ENCODE measurements at regions not wholly inside any gene's neighbourhood (a gene's known extent, or its start where the extent isn't known, plus 50 kb on each side); places are given as distances from the start of the nearest gene placed in this dataset.

DNA sequence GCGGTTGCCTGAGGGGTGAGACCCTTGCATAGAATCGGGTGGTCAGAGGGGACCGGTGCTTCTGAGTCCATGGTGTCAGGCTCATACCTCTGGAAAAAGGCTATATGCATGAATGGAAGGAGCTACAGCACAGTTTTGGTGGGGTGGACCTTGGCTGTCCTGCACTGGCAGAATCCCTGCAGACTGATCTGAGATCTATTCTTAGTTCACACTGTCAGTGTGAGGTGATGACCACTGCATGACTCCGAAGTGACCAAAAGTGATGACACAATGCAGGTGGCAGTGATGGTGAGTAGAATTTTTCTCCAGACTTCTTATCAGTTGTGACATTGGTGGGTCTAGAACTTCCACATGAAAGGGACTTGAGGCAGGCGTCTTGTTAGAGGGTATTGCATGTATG is 105.2 kb upstream of the SLC28A3 start:
- Histone ChIP-seq H2BK15ac (ENCODE audit: low read depth, poor library complexity, severe bottlenecking) (no peak overlapping the region), H3K4me2 (ENCODE audit: low read length, poor library complexity, severe bottlenecking) (no peak overlapping the region), H4K91ac (ENCODE audit: low read length) (no peak overlapping the region), H3K9me3 (ENCODE audit: control insufficient read depth, low read length) (no peaks in the 10 kb centered on the region), H2AK5ac (ENCODE audit: low read length, severe bottlenecking) (no peak overlapping the region), H3K23ac (ENCODE audit: low read length in 2 of 2) (no peak overlapping the region), H3K27me3 (ENCODE audit: control insufficient read depth in 1 of 2, insufficient read depth in 1 of 2, low read length in 2 of 2) (no peaks in the 10 kb centered on the region), H2BK5ac (ENCODE audit: low read depth, low read length, poor library complexity, severe bottlenecking) (no peak overlapping the region), H2BK120ac (ENCODE audit: low read depth, low read length) (no peak overlapping the region), H3K36me3 (ENCODE audit: control insufficient read depth in 1 of 2, insufficient read depth in 2 of 2, low read depth in 1 of 2, low read length in 2 of 2) (no peaks in the 10 kb centered on the region), H2BK12ac (ENCODE audit: low read length in 2 of 2) (no peak overlapping the region), H3K27ac (ENCODE audit: low read length, poor library complexity, severe bottlenecking) (no peak overlapping the region), H2AFZ (ENCODE audit: low read depth, low read length) (no peak overlapping the region), H3K79me1 (replicated peaks; ENCODE audit: low read length, poor library complexity, severe bottlenecking) (no peaks in the 10 kb centered on the region), H4K8ac (ENCODE audit: low read length) (no peak overlapping the region), H3K4ac (ENCODE audit: low read depth in 1 of 2, low read length in 2 of 2) (no peak overlapping the region), H3K9ac (ENCODE audit: low read length) (no peak overlapping the region), H3K18ac (ENCODE audit: low read depth in 1 of 2, low read length in 2 of 2) (no peak overlapping the region), H3K14ac (ENCODE audit: low read length in 2 of 2) (no peak overlapping the region), H3K4me3 (ENCODE audit: insufficient read depth in 1 of 2, low read depth in 1 of 2, low read length in 2 of 2) (no peak overlapping the region), H3K4me1 (ENCODE audit: control insufficient read depth, insufficient read depth, low read depth, low read length) (no peaks in the 10 kb centered on the region)
- WGBS, result 87% methylated on average over 5 of the region's 5 CpGs
- no peak for DNase-seq

DNA sequence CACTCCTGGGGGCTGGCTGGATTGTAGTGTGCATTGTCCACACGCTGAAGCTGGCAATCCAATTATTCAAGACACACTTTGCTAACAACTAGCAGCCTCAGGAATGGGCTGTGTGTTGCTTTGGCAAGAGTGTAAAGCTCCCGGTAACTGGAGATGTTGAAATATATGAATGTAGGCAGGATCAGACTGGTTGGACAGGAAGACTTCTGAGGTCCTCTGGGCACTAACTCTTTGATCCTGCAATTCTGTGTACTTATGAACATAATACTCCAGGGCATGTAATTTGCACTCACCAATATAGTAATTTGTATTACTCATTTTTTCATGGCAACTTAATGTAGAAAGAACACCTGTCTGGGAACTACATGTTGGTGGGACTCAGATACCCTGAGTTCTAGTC is 106.7 kb upstream of the SLC28A3 start:
- Histone ChIP-seq H3K36me3 (ENCODE audit: control insufficient read depth in 1 of 2, insufficient read depth in 2 of 2, low read depth in 1 of 2, low read length in 2 of 2) (no peaks in the 10 kb centered on the region), H2BK120ac (ENCODE audit: low read depth, low read length) (no peak overlapping the region), H3K27ac (ENCODE audit: low read length, poor library complexity, severe bottlenecking) (no peak overlapping the region), H2AFZ (ENCODE audit: low read depth, low read length) (no peak overlapping the region), H2AK5ac (ENCODE audit: low read length, severe bottlenecking) (no peak overlapping the region), H2BK5ac (ENCODE audit: low read depth, low read length, poor library complexity, severe bottlenecking) (no peak overlapping the region), H3K14ac (ENCODE audit: low read length in 2 of 2) (no peak overlapping the region), H3K4me2 (ENCODE audit: low read length, poor library complexity, severe bottlenecking) (no peak overlapping the region), H3K18ac (ENCODE audit: low read depth in 1 of 2, low read length in 2 of 2) (no peak overlapping the region), H3K4me3 (ENCODE audit: insufficient read depth in 1 of 2, low read depth in 1 of 2, low read length in 2 of 2) (no peak overlapping the region), H4K8ac (ENCODE audit: low read length) (no peak overlapping the region), H3K23ac (ENCODE audit: low read length in 2 of 2) (no peak overlapping the region), H3K9me3 (ENCODE audit: control insufficient read depth, low read length) (no peaks in the 10 kb centered on the region), H3K4me1 (ENCODE audit: control insufficient read depth, insufficient read depth, low read depth, low read length) (no peaks in the 10 kb centered on the region), H4K91ac (ENCODE audit: low read length) (no peak overlapping the region), H2BK12ac (ENCODE audit: low read length in 2 of 2) (no peak overlapping the region), H3K4ac (ENCODE audit: low read depth in 1 of 2, low read length in 2 of 2) (no peak overlapping the region), H3K79me1 (replicated peaks; ENCODE audit: low read length, poor library complexity, severe bottlenecking) (no peaks in the 10 kb centered on the region), H2BK15ac (ENCODE audit: low read depth, poor library complexity, severe bottlenecking) (no peak overlapping the region), H3K27me3 (ENCODE audit: control insufficient read depth in 1 of 2, insufficient read depth in 1 of 2, low read length in 2 of 2) (no peaks in the 10 kb centered on the region), H3K9ac (ENCODE audit: low read length) (no peak overlapping the region)
- DNase-seq, result no peak
- WGBS, result 100% methylated on average over 1 of the region's 2 CpGs

DNA sequence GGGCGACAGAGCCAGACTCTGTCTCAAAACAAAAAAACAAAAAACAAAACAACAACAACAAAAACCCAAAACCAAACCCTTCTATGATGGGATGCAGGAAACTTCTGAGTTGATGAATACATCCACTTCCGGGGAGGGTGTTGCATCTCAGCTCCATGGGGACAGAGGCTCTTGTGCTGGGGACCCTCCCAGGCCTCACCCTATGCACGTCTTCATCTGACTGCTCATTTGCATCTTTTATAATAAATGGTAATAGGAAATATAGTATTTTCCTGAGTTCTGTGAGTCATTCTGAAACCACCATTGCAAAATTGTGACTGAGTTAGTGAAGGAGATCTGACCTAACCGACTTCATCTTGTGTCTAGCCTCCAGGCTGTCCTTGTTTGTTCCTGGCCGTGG is 109.5 kb upstream of the SLC28A3 start:
- WGBS, result 83% methylated on average over 4 of the region's 5 CpGs

DNA sequence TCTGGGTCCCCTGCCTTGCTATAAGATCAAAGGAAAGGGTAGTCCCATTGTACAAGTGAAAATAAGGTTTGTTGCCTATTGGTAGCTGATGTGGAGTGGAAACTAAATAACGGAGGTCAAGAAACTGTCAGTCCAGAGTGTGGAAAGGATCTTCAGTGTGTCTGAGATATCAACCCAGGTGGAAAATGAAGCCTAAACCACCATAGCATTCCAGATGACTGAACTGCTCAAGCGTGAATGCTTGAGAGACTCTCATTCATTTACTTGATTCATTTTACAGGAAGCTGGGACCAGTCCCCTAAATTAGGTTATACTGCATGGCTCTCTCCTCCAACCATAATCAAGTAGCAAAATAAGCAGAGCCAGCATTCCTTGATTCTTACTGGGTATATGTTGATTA is 116.0 kb upstream of the SLC28A3 start:
- no peak overlapping the region for H3K14ac ChIP-seq (ENCODE audit: low read length in 2 of 2)
- no peaks in the 10 kb centered on the region for H3K9me3 ChIP-seq (ENCODE audit: control insufficient read depth, low read length)
- H2BK120ac ChIP-seq (ENCODE audit: low read depth, low read length), result no peak overlapping the region
- H2BK15ac ChIP-seq (ENCODE audit: low read depth, poor library complexity, severe bottlenecking), result no peak overlapping the region
- H3K27me3 ChIP-seq (ENCODE audit: control insufficient read depth in 1 of 2, insufficient read depth in 1 of 2, low read length in 2 of 2), result no peaks in the 10 kb centered on the region
- no peak overlapping the region for H2AFZ ChIP-seq (ENCODE audit: low read depth, low read length)
- no peak for DNase-seq
- no peaks in the 10 kb centered on the region for H3K4me1 ChIP-seq (ENCODE audit: control insufficient read depth, insufficient read depth, low read depth, low read length)
- H2BK5ac ChIP-seq (ENCODE audit: low read depth, low read length, poor library complexity, severe bottlenecking), result no peak overlapping the region
- no peak overlapping the region for H3K23ac ChIP-seq (ENCODE audit: low read length in 2 of 2)
- no peak overlapping the region for H4K91ac ChIP-seq (ENCODE audit: low read length)
- H2AK5ac ChIP-seq (ENCODE audit: low read length, severe bottlenecking), result no peak overlapping the region
- H3K27ac ChIP-seq (ENCODE audit: low read length, poor library complexity, severe bottlenecking), result no peak overlapping the region
- no peaks in the 10 kb centered on the region for H3K36me3 ChIP-seq (ENCODE audit: control insufficient read depth in 1 of 2, insufficient read depth in 2 of 2, low read depth in 1 of 2, low read length in 2 of 2)
- WGBS, result 86% methylated on average over 2 of the region's 2 CpGs
- H3K4ac ChIP-seq (ENCODE audit: low read depth in 1 of 2, low read length in 2 of 2), result no peak overlapping the region
- no peak overlapping the region for H3K4me3 ChIP-seq (ENCODE audit: insufficient read depth in 1 of 2, low read depth in 1 of 2, low read length in 2 of 2)
- H3K4me2 ChIP-seq (ENCODE audit: low read length, poor library complexity, severe bottlenecking), result no peak overlapping the region
- H3K18ac ChIP-seq (ENCODE audit: low read depth in 1 of 2, low read length in 2 of 2), result no peak overlapping the region
- H3K9ac ChIP-seq (ENCODE audit: low read length), result no peak overlapping the region
- no peak overlapping the region for H2BK12ac ChIP-seq (ENCODE audit: low read length in 2 of 2)
- no peaks in the 10 kb centered on the region for H3K79me1 ChIP-seq (replicated peaks; ENCODE audit: low read length, poor library complexity, severe bottlenecking)
- H4K8ac ChIP-seq (ENCODE audit: low read length), result no peak overlapping the region

More for the DNA sequence above, 109.5 kb upstream of the SLC28A3 start:
- Histone ChIP-seq H3K27me3 (ENCODE audit: control insufficient read depth in 1 of 2, insufficient read depth in 1 of 2, low read length in 2 of 2) (no peaks in the 10 kb centered on the region), H2BK120ac (ENCODE audit: low read depth, low read length) (no peak overlapping the region), H3K23ac (ENCODE audit: low read length in 2 of 2) (no peak overlapping the region), H3K36me3 (ENCODE audit: control insufficient read depth in 1 of 2, insufficient read depth in 2 of 2, low read depth in 1 of 2, low read length in 2 of 2) (no peaks in the 10 kb centered on the region), H3K27ac (ENCODE audit: low read length, poor library complexity, severe bottlenecking) (no peak overlapping the region), H3K18ac (ENCODE audit: low read depth in 1 of 2, low read length in 2 of 2) (no peak overlapping the region), H2AFZ (ENCODE audit: low read depth, low read length) (no peak overlapping the region), H3K9me3 (ENCODE audit: control insufficient read depth, low read length) (no peaks in the 10 kb centered on the region), H2BK12ac (ENCODE audit: low read length in 2 of 2) (no peak overlapping the region), H3K9ac (ENCODE audit: low read length) (no peak overlapping the region), H3K4ac (ENCODE audit: low read depth in 1 of 2, low read length in 2 of 2) (no peak overlapping the region), H2BK5ac (ENCODE audit: low read depth, low read length, poor library complexity, severe bottlenecking) (no peak overlapping the region), H2AK5ac (ENCODE audit: low read length, severe bottlenecking) (no peak overlapping the region), H4K8ac (ENCODE audit: low read length) (no peak overlapping the region), H3K4me3 (ENCODE audit: insufficient read depth in 1 of 2, low read depth in 1 of 2, low read length in 2 of 2) (no peak overlapping the region), H3K14ac (ENCODE audit: low read length in 2 of 2) (no peak overlapping the region), H3K4me1 (ENCODE audit: control insufficient read depth, insufficient read depth, low read depth, low read length) (no peaks in the 10 kb centered on the region), H2BK15ac (ENCODE audit: low read depth, poor library complexity, severe bottlenecking) (no peak overlapping the region), H3K4me2 (ENCODE audit: low read length, poor library complexity, severe bottlenecking) (no peak overlapping the region), H3K79me1 (replicated peaks; ENCODE audit: low read length, poor library complexity, severe bottlenecking) (no peaks in the 10 kb centered on the region), H4K91ac (ENCODE audit: low read length) (no peak overlapping the region)
- DNase-seq, result no peak
